ENCODE measurements at regions not wholly inside any gene's neighbourhood (a gene's known extent, or its start where the extent isn't known, plus 50 kb on each side); places are given as distances from the start of the nearest gene placed in this dataset.

GRCh38 chr13:65011378-65011777 is 2218.8 kb downstream of the PCDH9 start:
- TF ChIP-seq CTCF (IDR thresholded peaks at IDR 0.05; ENCODE audit: low read depth, low read length) (no peak), EZH2phosphoT487 (IDR thresholded peaks at IDR 0.05; ENCODE audit: low read depth) (no peak)
